Renal cortical epithelial cell (primary cell): ENCODE measurements at regions not wholly inside any gene's neighbourhood (a gene's known extent, or its start where the extent isn't known, plus 50 kb on each side); places are given as distances from the start of the nearest gene placed in this dataset.
A peak's percentile ranks its signal among the peaks of the same experiment; 100 is the strongest.

Experiments used
- DNase-seq: peaks from one replicate; pipeline ENCODE4 v3.0.0-alpha.2; 2011; ENCODE audit warnings: low read depth

- peak; percentile 27 for DNase-seq
Measured at GRCh38 chr4:167290678-167291077, 56.4 kb upstream of the SPOCK3 start.

DNA sequence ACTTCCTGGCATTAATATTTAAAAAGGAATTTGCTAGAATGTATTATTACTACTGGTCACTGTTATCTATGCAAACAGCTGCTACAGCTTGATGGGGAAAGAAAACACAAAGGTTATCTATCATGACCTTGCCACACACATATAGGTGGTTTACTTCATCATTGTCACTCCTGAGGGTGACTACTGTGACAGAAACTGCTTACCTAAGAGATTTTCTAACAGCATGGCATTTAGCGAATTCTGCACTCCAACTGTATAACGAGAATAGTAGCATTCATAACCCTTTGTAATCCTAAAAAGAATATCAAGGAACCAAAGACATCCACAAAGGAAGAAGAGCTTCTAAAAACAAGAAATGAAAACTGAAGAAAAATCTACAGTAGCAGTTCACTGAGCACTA is 74.6 kb upstream of the SPOCK3 start:
- no peak for DNase-seq

- DNase-seq, result no peak
Measured at GRCh38 chr4:167321299-167321698, 87.0 kb upstream of the SPOCK3 start.

- no peak for DNase-seq
Measured at GRCh38 chr4:167339781-167340180, 105.5 kb upstream of the SPOCK3 start.

DNA sequence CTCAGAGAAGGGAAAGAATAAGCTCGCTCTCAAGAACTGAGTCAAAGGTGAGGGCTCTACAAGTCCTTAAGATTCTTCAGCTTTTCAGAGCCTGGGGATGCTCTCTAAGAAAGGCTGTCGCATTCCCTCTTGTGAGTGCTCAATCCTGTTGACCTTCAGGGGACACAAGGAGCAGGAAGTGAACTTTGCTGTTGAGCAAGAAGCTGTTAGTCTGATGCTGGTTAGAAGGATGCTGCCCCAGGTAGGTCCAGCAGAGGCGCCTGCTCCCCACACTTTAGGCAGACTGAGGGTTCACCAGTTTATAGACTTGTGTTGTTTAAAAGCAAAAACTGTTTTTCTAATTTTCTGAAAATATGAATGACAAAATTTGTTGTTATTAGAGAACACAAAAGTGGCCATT is 125.4 kb upstream of the SPOCK3 start:
- DNase-seq, result no peak

DNA sequence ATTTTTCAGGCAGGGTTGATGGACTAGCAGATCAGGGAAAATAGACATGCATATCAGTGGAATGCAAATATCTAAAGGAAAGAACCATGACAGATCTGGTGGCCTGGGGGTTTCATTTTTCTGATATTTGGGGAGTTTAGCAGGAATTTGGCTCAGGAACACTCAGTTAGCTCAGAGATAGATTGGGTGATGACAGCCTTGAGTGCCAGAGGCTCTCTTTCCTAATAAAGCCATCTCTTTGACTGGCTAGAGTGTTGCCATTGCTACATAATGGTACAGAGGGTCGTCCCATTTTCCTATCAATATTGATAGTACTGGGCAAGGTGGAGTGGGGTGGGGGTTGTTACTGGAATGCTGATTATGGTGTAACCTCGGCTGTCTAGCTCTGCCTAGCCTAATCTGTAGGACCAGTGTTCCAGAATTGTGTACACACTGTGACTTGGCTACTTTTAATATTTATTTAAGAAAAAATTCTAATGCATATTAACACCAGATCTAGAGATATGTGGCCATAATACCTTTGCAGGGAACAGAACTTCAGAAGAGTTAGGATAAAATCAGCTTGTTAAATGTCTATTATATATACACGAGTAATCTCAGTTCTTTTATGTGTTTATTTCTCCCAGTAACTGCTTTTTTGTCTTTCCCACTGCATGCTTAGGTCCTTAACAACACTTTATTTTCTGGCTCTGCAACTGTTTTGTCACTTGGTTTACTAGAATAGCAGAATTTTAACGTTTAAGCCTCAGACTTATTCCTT is 145.0 kb upstream of the SPOCK3 start:
- DNase-seq, result no peak

DNA sequence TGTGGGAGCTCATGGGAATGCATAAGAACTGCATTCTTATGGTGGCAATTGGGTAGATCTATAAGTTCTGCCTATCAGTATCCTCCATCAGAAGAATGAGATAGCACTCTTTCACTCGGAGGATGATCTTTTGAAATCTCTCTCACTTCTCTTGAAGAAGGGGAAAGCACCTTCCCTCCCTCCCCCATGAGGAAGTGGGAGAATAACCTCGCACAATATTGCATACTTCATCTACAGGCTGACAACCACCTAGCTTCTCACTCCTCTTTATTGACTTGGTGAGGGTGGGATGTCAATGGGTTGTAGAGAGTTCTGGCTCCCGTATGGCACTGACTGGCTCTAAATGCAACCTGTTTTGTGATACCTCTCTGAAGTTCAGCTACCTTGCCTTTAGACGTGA is 146.7 kb upstream of the SPOCK3 start:
- no peak for DNase-seq

DNA sequence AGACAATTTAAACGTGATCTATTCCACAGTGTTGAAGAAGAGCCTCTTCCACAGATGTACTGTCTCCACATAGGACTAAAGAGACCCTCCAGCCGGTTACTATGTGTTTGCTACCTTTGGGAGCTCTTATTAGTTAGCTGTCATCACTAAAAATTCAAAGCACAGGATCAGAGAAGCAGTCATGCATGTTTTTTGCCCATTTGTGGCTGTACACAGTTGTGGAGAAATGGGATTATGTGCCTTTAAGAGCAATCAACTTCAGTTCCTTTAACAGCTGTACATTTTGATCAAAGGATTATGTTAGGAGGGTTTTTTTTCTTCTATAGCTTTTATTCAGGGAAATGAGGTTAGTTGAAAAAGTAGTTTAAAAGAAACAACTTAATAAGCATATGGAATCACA is 149.0 kb upstream of the SPOCK3 start:
- DNase-seq, result no peak

DNA sequence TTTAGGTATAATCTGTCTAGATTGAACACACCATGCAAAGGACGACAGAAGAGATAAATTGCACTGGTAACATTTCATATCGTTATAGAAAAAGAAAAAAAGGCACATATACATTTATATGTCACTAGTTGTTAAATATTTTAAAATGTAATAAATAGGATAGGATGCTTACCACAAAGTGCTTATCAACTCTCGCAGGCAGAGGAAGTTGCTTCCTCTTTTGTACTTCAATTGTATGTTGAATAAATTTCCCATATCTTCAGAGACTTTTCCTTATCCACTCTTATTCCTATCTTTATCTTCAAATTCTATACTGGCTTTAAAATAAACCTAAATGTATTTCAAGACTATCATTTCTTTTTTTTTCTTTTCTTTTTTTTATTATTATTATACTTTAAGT is 163.3 kb upstream of the SPOCK3 start:
- DNase-seq, result no peak

- DNase-seq, result no peak
Measured at GRCh38 chr4:167399201-167399600, 164.9 kb upstream of the SPOCK3 start.

DNA sequence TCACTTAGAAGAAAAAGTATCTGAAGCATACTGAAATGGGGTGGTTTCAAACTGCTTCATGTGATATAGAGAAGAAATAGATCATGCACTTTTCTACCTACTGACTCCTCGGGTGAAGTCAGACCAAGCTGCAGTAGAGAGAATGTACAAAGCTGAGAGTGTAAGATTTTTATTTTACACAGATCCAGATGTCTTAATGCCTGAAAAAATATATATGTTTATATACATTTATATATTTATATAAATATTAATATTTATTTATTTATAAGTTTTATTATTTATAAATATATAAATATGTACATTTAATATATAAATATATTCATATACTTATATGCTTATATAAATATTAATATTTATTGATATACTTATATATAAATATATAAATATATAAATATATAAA is 171.9 kb upstream of the SPOCK3 start:
- no peak for DNase-seq

DNA sequence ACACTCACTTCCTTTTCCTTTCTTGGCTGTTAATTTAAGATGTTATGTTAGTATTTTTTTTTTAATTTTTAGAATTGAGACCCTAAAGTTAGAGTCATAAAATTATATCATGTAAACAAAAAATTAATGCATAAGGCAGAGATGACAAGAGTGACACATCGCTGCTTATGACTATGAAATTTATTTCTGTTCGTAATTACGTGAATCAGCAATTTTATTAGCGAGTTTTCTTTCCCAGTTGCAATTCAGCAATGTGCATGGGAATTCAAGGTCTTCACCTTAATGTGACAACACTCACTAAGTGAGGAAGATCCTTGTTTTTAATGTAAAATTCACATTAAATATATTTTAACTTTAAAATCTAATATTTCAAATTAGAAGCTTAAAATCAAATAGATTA is 181.2 kb upstream of the SPOCK3 start:
- DNase-seq, result no peak

DNA sequence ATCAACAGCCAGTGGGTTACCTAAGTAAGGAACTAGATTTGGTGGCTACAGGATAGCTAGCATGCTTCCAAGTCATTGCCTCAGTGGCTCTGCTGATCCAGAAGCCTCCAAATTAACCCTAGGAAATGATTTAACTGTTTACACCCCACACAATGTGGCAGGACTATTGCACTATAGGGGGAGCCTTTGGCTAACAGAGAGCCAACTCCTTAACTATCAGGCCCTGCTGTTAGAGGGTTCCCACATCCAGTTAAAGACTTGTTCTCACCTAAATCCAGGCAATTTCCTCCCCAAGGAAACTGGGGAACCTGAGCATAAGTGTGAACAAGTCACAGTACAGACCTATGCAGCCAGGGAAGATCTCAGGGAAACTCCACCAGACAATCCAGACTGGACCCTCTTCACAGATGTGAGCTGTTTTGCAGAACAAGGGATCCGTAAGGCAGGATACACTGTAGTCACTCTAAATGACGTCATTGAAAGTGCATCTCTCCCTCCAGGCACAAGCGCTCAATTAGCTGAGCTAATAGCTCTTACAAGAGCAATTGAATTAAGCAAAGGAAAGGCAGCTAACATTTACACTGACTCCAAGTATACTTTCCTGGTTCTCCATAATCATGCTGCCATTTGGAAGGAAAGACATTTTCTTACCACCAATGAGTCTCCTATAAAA is 185.3 kb upstream of the SPOCK3 start:
- DNase-seq, result no peak

- DNase-seq, result no peak
Measured at GRCh38 chr4:167421201-167421600, 186.9 kb upstream of the SPOCK3 start.

DNA sequence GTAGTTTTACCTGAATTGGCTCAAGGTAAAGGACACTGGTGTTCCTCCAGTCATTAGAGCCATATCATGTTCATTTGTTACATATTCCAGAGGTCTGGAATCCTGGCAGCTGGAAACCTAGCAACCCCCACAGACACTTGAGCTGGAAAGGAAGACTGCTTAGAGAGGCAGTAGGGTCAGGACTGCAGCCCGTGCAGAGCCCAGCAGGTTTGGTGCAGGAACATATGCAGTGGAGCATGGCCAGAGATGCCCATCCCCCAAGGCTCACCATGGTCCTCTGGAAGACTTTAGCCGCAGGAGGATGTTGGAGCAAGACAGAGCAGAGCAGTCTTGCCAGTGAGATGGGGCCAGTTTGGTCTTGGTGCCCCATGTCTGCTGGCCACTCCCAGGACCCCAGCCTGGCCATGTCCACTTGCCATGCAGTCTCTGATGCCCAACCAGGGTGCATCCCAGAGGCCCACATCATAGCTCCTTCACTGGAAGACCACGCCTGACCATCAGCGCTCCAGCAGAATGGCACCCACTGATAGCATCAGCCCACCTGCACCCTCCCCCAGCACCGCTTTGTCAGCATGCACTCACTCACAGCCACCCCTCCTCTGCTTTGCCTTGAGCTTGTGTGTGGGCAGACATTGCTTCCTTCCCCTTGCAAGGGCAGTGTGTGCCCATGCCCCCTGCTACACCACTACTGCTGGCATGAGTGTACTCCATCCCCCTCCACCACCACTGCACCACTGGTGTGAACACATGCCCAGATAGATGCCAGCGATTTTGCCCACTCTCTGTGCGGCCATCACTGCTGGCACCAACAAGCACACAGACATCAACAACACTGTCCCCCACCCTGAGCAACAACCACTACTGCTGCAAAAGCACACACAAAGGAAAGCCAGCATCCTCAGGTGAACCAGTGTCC is 190.3 kb upstream of the SPOCK3 start:
- DNase-seq, result no peak

DNA sequence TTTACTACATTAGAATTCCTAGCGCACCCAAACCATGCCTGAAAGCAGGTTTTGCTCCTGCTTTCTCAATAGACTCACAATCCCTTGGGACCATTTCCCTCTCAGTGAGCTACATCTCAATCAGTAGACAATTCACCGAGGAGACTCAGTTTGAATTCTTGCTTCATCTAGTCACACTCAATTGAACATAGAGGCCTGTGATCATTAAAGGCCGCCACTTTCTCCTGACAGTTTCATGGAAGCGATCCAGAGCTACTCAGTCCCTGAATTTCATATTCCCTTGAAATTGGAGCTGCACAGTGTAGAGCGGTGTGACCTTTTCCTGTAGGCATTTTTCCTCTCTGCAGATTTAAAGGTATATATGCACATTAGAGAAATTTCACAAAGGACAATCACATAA is 193.9 kb upstream of the SPOCK3 start:
- DNase-seq, result no peak

- no peak for DNase-seq
Measured at GRCh38 chr4:167431371-167431770, 197.1 kb upstream of the SPOCK3 start.

GRCh38 chr4:167435786-167436185 is 201.5 kb upstream of the SPOCK3 start:
- no peak for DNase-seq

- no peak for DNase-seq
Measured at GRCh38 chr4:167443841-167444240, 209.5 kb upstream of the SPOCK3 start.

GRCh38 chr4:167452922-167453430 is 218.7 kb upstream of the SPOCK3 start:
- DNase-seq, result no peak

- no peak for DNase-seq
Measured at GRCh38 chr4:167456619-167457018, 222.3 kb upstream of the SPOCK3 start.

GRCh38 chr4:167469436-167469835 is 235.1 kb upstream of the SPOCK3 start:
- DNase-seq, result no peak
